HG03442 (cell line): ENCODE measurements at regions not wholly inside any gene's neighbourhood (a gene's known extent, or its start where the extent isn't known, plus 50 kb on each side); places are given as distances from the start of the nearest gene placed in this dataset.

Source experiments
- ATAC-seq: cut with Tn5 transposase; IDR thresholded peaks from one replicate; pipeline ENCODE4 v1.9.1; 2021; ENCODE audit warnings: mild to moderate bottlenecking, moderate library complexity; ENCODE audit not compliant: unreplicated experiment

- ATAC-seq = no peak
These were observed 525.0 kb downstream of the SLC4A3 start for GRCh38 chr2:220152281-220152935.

DNA sequence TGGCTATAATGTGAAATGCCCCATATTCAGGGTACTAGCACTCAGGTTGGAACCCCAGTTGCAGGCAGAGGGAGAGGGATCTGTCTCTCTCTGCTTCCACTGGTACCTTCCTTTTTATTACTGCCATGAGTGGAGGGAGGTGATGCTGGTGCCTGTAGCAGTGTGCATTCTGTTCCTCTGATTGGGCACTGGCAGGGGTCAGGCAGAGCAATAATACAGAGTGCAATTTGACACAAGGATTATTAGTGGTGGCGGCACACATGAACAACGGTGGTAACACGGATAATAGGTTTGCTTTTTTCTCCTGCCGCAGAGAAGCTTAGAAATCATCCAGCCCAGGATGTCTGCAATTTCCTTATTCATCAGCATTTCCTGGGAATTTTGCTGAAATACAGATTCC, 525.7 kb downstream of the SLC4A3 start:
- no peak for ATAC-seq

GRCh38 chr2:220154304-220154703, 526.9 kb downstream of the SLC4A3 start:
- ATAC-seq = no peak

GRCh38 chr2:220157312-220157711, 529.9 kb downstream of the SLC4A3 start:
- ATAC-seq = no peak

DNA sequence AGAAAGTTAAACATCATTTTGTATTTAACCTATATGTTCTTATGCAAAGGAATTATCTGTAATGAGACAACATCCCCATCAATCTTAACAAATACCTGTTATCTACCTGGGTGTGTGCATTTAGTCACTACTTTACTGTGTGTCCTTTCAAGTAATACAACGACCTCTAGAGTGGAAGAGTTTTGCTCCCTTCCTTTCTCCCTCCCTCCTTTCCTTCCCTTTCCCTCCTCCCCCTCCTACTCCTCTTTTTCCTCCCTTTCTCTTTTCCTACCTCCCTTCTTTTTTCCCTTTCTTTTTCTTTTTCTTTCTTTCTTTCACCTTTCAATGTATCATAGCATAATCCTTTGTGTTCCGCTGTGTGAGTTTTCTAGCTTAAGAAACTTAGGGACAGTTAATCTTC, 532.3 kb downstream of the SLC4A3 start:
- ATAC-seq = no peak

DNA sequence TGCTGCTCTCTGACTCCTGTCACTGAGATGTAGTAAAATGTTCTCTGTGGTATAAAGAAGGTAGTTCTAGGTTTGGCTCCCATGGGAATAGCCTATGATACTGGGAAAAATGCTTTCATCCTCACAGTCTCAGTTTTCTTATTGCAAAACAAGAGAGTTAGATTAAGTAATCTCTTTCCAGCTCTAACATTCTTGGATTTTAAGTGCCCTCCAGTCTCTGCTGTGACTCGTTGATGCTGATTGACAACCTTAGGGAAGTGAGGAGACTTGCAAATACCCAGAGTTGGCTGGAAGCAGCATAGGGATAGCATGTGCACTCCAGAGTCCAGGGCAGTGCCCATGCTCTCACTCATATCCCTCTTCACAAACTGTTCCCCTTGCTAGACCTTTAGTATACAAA, 534.9 kb downstream of the SLC4A3 start:
- no peak for ATAC-seq

DNA sequence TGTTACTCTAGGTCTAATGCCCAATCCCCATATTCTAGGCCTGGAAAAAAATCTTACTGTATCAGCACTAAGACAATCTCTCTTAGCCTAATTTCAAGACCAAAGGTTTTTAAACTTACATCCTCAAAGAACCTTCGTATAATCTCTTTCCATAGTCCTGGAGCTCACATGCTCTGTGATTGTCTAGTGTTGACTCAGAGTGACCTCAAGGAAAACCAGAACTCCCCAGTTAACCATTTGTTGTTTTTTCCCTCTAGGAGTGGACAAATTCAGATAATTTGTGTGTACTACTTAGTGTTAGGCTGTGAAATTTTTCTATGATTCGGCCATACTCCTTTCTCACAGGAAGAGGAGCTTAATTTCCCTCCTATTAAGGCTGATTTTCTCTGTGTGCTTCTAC, 536.1 kb downstream of the SLC4A3 start:
- ATAC-seq = no peak

- no peak for ATAC-seq
These were observed 538.0 kb downstream of the SLC4A3 start for GRCh38 chr2:220165401-220165800.

DNA sequence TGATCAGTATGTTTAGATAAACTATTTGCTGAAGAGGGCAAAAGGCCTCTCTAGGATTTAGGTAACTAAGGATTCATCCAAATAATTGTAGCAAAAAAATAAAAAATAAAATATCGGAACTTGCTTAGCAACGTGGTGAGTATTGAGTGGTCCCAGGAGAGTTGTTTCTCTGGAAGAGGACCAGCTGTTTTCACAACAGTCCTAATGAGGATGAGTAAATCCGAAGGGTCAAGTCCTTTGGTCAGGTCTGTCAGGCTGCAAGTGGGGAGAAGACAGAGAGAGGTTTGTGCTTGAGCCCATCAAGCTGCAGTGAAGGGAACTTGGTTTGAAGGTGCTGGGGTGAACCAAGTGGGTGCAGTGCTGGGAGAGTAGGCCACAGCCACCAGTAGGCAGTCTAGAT, 539.2 kb downstream of the SLC4A3 start:
- ATAC-seq = no peak

- ATAC-seq = no peak
These were observed 540.5 kb downstream of the SLC4A3 start for GRCh38 chr2:220167956-220168355.

DNA sequence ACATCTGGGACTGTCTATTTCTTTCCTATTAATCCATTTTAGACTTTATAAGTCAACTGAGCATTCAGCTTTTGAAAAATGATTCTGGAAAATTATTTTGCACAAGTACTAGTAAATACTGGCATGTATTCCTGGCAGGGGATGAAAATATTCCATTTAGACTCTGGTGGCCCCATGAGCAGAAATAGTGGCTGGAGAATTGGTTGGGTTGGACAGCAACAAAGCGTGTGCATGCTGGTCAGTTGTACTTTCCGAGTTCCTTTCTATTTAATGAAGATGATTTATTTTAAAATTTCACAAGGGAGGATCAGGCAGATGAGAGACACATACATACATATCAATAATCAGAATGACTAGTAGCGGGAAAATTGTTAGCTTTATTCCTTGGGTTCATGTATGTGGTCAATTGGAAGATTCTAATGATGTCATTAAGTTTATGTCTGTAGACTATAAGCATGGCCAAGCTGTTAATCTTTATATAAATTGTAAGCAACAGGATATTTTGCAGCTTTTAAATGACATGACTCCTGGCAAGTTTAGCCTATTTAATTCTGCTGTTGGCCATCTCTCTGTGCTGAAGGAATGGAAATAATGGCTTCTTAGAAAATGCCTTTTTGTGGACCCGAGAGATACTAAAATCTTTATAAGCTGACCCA, 541.6 kb downstream of the SLC4A3 start:
- no peak for ATAC-seq

DNA sequence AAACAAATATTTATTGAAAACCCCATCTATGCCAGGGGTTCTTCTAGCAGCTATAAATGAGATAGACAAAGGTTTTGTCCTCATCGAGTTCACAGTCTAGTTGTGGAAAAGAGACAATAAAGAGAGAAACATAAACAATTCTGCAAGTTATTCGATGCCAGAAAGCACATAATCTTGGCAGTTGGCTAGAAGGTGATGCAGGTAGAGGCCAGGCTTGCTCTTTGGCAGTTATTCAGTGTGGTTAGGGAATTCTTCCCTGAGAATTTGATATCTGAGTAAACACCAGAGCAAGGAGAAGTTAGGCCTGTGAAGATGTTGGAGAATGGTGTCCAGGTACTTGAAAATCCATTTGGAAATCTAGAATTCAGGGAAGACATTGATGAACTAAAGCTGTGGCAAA, 547.4 kb downstream of the SLC4A3 start:
- no peak for ATAC-seq

- no peak for ATAC-seq
These were observed 548.5 kb downstream of the SLC4A3 start for GRCh38 chr2:220175967-220176366.

DNA sequence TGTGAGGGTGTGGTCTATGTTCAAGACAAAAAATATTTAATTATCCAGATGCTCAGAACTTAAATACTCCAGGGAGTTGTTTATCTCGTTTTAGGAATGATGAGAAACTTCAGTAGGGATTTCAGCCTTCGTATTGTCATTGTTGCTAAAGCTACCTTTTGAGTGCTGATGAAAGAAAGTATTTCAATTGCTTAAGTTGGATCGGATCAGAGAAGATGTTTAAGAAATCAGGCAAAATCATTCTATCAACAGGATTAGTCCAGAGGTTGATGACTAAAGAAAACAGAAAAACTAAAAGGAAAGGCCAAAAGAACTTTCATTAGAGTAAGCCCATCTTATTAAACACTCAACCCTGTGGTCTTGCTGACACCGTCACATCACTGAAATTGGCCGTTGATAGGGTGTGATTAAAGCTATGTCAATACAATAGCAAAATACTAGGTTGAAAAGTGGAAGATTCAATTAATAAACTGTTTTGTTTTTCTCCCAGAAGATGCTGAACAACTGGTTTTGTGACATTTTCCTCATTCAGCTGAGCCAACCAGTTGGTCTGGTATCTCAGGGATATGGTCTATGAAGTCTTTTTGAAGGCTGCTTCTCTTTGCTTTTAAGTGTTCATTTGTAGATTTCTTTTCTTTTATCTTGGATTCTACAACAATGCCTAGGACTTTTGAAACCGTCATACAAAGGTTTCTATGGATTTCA, 551.7 kb downstream of the SLC4A3 start:
- no peak for ATAC-seq

DNA sequence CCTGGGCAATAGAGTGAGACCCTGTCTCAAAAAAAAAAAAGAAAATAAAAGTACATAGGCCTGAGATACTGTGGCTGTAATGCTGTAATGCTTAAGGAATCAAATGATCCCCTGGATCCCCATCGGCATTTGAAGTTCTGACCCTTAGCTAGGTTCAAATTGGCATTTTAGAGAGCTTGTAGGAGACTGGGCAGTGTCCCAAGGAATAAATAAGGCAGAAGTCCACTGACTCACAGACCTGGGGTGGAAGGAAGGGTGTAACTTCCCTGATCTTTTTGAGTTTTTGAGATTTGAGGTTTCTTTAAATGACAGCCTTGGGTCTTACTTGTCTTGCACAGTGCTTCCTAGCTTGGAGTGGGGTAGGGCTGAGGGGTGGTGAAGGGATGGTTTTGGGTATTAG, 553.7 kb downstream of the SLC4A3 start:
- no peak for ATAC-seq

GRCh38 chr2:220182790-220183189, 555.4 kb downstream of the SLC4A3 start:
- no peak for ATAC-seq

- no peak for ATAC-seq
These were observed 558.4 kb downstream of the SLC4A3 start for GRCh38 chr2:220185766-220186305.

DNA sequence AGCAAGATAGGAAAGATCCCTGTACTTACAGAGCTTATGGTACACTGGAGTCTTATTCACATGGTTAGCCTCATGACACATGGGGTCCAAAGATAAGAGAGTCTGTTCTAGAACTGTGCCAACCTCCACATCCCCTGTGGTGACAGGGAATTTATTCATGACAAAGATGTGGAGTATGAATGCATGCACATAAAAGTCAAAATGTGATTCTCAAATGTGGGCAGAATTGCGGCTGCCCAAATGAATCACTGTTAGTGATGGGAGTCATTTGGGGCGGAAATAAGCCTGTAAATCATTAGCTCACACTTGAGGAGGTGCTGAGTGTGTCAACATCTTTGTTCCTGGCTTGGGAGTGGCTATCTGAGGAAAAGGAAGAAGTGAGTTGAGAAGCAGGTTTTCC, 560.6 kb downstream of the SLC4A3 start:
- no peak for ATAC-seq

DNA sequence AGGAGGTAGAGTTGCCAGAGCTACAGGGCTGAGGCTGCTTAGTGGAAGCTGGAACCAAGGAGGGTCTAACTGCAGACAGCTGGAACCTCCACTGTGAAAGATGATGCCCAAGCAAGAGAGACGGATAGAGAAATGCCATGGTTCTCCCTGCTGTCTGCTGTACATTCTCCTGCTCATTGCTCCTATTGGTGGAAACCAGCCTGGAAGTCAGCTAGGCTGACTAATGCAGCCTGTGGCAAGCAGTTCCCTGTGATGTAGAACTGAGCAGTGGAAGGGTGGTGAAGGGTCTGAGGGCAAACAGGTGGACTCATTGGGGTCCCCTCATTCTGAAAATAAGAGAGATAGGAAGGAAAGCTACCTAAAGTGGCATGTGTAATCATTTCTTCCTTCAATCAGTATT, 563.6 kb downstream of the SLC4A3 start:
- ATAC-seq = no peak

DNA sequence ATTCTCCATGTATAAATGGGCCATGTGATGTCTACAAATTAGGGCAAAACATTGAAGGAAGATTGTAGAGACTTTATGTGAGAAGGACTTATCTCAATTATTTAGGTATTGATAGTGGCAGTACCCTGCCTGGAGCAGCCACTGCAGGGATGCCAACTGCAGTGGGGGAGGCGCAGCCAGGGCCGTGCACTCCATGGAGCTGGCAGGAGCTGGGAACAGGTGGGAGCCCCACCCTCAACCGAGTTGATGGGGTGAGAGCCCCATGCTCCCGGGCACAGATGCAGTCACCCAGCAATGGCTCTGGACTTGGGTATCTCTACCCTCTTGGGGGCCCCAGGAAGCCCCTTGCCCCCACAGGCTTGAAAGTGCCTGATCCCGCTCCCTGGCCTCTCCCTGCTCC, 564.3 kb downstream of the SLC4A3 start:
- no peak for ATAC-seq

GRCh38 chr2:220192994-220193753, 565.7 kb downstream of the SLC4A3 start:
- no peak for ATAC-seq
